Naive thymus-derived CD8-positive, alpha-beta T cell (primary cell): ENCODE measurements at regions not wholly inside any gene's neighbourhood (a gene's known extent, or its start where the extent isn't known, plus 50 kb on each side); places are given as distances from the start of the nearest gene placed in this dataset.

Experiments
- ATAC-seq, 2 donors: fragments of 150-1000 bp; cut with Tn5 transposase in 1 of 2; sonication (Bioruptor Pico), chemical (Tn5 transposase) in 1 of 2; 1 replicate in 1 of 2; 2 replicates in 1 of 2; pipeline ENCODE4 v1.10.0; 2021; ENCODE audit warnings: mild to moderate bottlenecking in 2 of 2, moderate library complexity in 2 of 2
- POLR2A ChIA-PET: fragments of 350-600 bp; sonication (Branson Sonifier 250); formaldehyde crosslinking; loops from one replicate; lab custom pipeline; 2021; ENCODE audit warnings: antibody characterized with exemption; lab: Charles Lee
- DNase-seq, 10 donors: peaks; one replicate each; pipeline versions ENCODE4 v3.0.0 to v3.0.0-alpha.2; 2020 to 2022
- H3K27ac Mint-ChIP-seq, 10 donors: one replicate each; pipeline ENCODE4 v1.8.0; 2020 to 2022; ENCODE audit warnings: mild to moderate bottlenecking in 10 of 10, mixed read lengths in 10 of 10, moderate library complexity in 4 of 10, inconsistent platforms in 1 of 10
- H3K27me3 Mint-ChIP-seq, 5 donors: one replicate each; pipeline ENCODE4 v1.8.0; 2021 to 2022; ENCODE audit warnings: mixed read lengths in 5 of 5
- H3K36me3 Mint-ChIP-seq, 3 donors: one replicate each; pipeline ENCODE4 v1.8.0; 2020 to 2022; ENCODE audit warnings: mixed read lengths in 3 of 3, mild to moderate bottlenecking in 2 of 3, inconsistent platforms in 1 of 3
- H3K4me1 Mint-ChIP-seq, 4 donors: one replicate each; pipeline ENCODE4 v1.8.0; 2021 to 2022; ENCODE audit warnings: mixed read lengths in 4 of 4
- H3K4me3 Mint-ChIP-seq, 10 donors: one replicate each; pipeline ENCODE4 v1.8.0; 2020 to 2022; ENCODE audit warnings: mild to moderate bottlenecking in 10 of 10, mixed read lengths in 10 of 10, moderate library complexity in 6 of 10, inconsistent platforms in 1 of 10
- H3K9me3 Mint-ChIP-seq, 9 donors: one replicate each; pipeline ENCODE4 v1.8.0; 2020 to 2022; ENCODE audit warnings: mixed read lengths in 9 of 9, mild to moderate bottlenecking in 3 of 9, inconsistent platforms in 1 of 9, moderate library complexity in 1 of 9

DNA sequence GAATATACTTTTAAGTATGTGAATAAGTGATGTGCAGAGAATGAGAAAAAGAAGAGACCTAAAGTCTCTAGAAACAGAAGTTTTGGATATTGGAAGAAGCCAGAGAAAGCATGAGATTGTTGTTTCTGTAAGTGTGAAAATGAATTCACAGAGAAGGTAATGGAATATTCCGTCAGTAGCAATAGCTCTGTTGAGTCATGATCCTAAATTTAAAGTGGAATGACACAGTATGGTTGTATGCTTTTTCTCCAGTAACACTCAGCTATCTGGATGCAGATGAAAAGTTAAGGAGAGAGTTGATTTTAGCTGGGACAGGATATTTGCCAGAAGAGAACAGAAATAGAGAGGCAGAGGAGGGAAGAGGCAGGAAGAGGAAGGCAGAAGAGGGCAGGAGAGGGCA, 1166.3 kb downstream of the GALC start:
- DNase-seq (no peak), ATAC-seq (no peak)
- peaks cover 0 to under 1% (median 0%) of the 10 kb centered on the region in 5 donors for H3K27me3 Mint-ChIP-seq
- POLR2A ChIA-PET = no interaction called here
- no peaks in the 10 kb centered on the region for H3K36me3 Mint-ChIP-seq
- peaks cover 0 to 22% (median 7%) of the 10 kb centered on the region in 9 donors for H3K9me3 Mint-ChIP-seq
- H3K27ac Mint-ChIP-seq = no peak overlapping the region
- no peaks in the 10 kb centered on the region for H3K4me1 Mint-ChIP-seq
- no peak overlapping the region for H3K4me3 Mint-ChIP-seq

DNA sequence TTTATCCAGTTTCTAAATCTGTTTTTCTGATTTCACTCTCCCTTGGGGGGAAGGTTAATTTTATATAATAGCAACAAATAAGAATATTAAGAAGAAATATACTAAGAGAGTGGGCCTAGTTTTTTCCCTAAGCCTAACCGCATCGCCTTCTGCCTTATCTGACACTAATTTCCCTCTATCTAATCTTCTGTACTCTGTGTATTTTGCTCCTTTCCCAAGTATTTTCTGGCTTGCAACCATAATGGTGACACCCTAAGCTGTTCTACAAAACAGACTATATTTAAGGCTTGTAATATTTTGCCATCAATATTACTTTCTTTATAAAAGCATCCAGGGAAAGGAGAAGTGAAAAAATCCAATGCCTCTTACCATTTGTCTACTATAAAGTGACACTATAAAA, 1168.8 kb downstream of the GALC start:
- Mint-ChIP-seq H3K36me3 (no peaks in the 10 kb centered on the region), H3K27me3 (no peaks in the 10 kb centered on the region), H3K9me3 (peaks cover 0 to 29% (median 5%) of the 10 kb centered on the region in 9 donors), H3K4me1 (no peaks in the 10 kb centered on the region), H3K4me3 (no peak overlapping the region), H3K27ac (no peak overlapping the region)
- no peak for DNase-seq
- POLR2A ChIA-PET = no interaction called here
- ATAC-seq = no peak

DNA sequence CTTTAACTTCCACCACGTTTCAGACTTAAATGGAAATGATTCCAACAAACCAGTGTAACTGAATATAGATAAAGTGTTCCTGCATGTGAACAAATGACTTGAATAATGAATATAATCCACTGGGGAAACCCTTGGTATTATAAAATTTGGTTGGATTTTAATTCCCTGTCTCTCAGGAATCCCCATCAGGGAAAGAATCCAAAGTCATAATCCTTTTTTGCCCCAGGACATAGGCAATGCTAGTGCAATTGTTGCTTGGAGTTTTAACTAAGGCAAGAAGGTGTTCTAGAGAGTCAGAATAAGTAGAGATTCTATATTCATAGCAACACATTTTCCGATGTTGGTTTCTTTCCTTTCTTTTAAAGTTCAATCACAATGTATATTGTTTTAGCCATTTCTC, 1169.4 kb downstream of the GALC start:
- Mint-ChIP-seq H3K9me3 (peaks cover 0 to 29% (median 5%) of the 10 kb centered on the region in 9 donors), H3K4me3 (no peak overlapping the region), H3K27ac (no peak overlapping the region), H3K4me1 (no peaks in the 10 kb centered on the region), H3K36me3 (no peaks in the 10 kb centered on the region), H3K27me3 (no peaks in the 10 kb centered on the region)
- DNase-seq = no peak
- ATAC-seq = no peak
- POLR2A ChIA-PET = no interaction called here

DNA sequence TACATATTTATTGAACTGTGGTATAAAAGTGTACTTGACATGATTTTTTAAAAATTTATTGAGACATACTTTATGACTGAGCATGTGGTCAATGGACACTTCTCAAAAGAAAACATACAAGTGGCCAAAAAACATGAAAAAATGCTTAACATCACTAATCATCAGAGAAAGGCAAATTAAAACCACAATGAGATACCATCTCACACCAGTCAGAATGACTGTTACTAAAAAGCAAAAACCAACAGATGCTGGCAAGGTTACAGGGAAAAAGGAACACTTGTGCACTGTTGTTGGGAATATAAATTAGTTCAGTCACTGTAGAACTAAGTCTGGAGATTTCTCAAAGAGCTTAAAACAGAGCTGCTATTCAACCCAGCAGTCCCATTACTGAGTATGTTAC, 1177.6 kb downstream of the GALC start:
- H3K27ac Mint-ChIP-seq = no peak overlapping the region
- no peak overlapping the region for H3K4me3 Mint-ChIP-seq
- POLR2A ChIA-PET = no interaction called here
- H3K36me3 Mint-ChIP-seq = peaks cover 0 to 15% (median 0%) of the 10 kb centered on the region in 3 donors
- ATAC-seq = no peak
- DNase-seq = no peak
- H3K27me3 Mint-ChIP-seq = no peaks in the 10 kb centered on the region
- H3K4me1 Mint-ChIP-seq = no peaks in the 10 kb centered on the region
- H3K9me3 Mint-ChIP-seq = peaks cover 4 to 48% (median 24%) of the 10 kb centered on the region in 9 donors

DNA sequence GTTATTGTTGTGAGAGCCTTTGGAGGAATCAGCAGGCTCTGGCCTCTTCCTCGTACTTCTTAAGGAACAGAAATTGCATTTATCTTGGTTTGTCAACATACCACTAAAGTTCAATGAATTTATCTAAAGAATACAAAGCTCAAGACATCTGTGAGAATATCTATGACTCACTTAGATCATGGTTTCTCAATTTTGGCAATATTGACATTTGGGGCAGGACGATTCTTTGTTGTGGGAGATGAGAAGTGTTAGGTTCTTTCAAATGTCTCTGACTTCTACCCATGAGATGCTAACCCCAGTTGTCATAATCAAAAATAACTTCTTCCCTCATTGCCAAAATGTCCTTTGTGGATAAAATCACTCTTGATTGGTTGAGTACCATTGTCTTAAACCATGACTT, 1190.3 kb downstream of the GALC start:
- POLR2A ChIA-PET = no interaction called here
- H3K36me3 Mint-ChIP-seq = no peaks in the 10 kb centered on the region
- H3K27me3 Mint-ChIP-seq = peaks cover 0 to 3% (median 0%) of the 10 kb centered on the region in 5 donors
- no peak for ATAC-seq
- H3K4me3 Mint-ChIP-seq = no peak overlapping the region
- no peak for DNase-seq
- peaks cover 1 to 11% (median 6%) of the 10 kb centered on the region in 9 donors for H3K9me3 Mint-ChIP-seq
- H3K27ac Mint-ChIP-seq = no peak overlapping the region
- no peaks in the 10 kb centered on the region for H3K4me1 Mint-ChIP-seq

DNA sequence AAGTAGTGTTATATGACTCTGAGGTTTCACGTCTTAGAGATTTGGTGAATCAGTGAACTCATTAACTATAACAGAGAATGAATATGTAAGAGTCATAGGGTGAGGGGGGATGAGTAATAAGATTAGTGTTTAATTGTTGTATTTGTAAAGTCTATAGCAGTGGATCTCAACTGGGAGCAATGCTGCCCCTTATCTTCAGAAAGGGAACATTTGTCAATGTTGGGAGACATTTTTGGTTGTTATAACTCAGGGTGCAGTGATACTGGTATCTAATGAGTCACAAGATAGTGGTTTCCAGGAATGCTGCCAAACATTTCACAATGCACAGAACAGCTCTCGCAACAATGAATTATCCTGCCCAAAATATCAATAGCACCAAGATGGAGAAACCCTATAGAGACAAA, 1193.7 kb downstream of the GALC start:
- no peak overlapping the region for H3K27ac Mint-ChIP-seq
- peaks cover 0 to 11% (median 6%) of the 10 kb centered on the region in 9 donors for H3K9me3 Mint-ChIP-seq
- peaks cover 0 to 3% (median 0%) of the 10 kb centered on the region in 5 donors for H3K27me3 Mint-ChIP-seq
- H3K4me3 Mint-ChIP-seq = no peak overlapping the region
- no peaks in the 10 kb centered on the region for H3K36me3 Mint-ChIP-seq
- no peaks in the 10 kb centered on the region for H3K4me1 Mint-ChIP-seq
- DNase-seq (no peak), ATAC-seq (no peak)
- POLR2A ChIA-PET = no interaction called here

DNA sequence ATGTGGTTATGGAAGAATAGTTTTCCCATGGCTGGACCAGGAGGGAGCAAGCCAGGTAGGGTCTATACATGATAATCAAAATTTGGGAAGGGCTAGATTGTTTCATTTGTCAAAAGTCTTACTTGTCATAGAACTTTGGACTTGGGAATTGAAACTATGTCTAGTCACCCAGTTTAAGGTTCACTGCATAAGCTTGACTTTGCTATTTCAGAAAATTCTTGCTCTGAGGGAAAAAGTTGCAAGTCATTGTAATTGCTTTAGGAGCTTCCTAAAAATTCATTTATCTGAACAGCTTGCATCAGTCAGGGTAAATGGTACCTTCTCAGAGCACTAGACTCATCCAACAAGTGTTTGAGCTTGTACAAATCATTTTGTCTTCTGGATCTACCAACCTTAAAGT, 1194.7 kb downstream of the GALC start:
- DNase-seq (no peak), ATAC-seq (no peak)
- Mint-ChIP-seq H3K27me3 (peaks cover 0 to 3% (median 0%) of the 10 kb centered on the region in 5 donors), H3K9me3 (peaks cover 0 to 15% (median 7%) of the 10 kb centered on the region in 9 donors), H3K4me1 (no peaks in the 10 kb centered on the region), H3K27ac (no peak overlapping the region), H3K4me3 (no peak overlapping the region), H3K36me3 (no peaks in the 10 kb centered on the region)
- POLR2A ChIA-PET = no interaction called here

DNA sequence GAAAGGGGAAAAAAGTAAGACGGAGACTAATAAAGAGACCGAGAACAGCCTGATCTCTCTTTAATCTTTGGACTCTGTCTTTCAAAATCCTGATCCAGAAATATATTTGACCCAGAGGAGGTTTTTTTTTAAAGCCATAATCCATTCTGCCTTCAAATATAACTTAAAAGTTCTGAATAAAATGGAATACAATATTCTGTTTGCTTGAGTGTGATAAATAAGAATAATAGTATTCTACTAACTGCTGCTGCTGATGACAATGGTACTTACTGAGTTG, 1196.0 kb downstream of the GALC start:
- Mint-ChIP-seq H3K9me3 (peaks cover 0 to 23% (median 8%) of the 10 kb centered on the region in 9 donors), H3K4me3 (no peak overlapping the region), H3K4me1 (no peaks in the 10 kb centered on the region), H3K36me3 (no peaks in the 10 kb centered on the region), H3K27ac (no peak overlapping the region), H3K27me3 (peaks cover 0 to 3% (median 0%) of the 10 kb centered on the region in 5 donors)
- ATAC-seq (no peak), DNase-seq (no peak)
- POLR2A ChIA-PET = no interaction called here

DNA sequence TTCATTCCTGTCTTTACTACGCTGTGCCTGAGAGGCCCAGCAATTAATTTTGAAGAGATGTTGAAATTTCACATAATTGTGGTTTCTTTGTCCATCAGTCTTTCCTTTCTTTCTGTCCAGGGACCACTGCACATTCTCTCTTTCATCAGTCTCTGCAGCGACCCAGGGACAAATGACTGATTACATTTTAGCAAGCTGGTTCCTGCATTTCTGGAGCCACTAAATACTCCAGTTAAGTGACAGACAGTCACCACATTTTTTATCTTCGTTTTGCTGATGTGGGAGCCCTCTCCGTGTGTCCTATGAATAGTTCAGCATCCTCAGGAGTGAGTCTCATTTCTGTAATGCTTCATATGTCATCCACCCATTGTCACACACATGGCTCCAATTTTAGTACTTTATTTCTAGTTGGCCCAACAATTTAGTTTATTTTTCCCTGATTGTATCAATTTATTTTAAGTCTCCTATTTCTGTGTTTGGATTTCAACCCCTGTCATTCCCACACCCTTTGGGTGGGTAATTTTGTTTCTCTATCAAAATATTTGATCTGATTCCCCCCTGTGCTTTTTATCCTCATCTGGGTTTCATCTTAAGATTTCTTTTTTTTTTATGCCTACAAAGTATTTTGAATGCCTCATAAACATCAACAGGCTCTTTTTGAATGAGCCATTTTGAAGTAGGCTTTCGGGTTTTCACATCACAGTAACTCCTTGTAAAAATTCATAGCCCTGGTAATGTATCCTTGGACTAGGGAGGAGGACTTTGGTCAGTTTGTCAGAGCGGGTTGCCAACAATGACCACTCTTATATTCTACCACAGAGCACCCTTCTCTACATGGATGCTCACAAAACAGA, 1196.5 kb downstream of the GALC start:
- Mint-ChIP-seq H3K4me1 (no peaks in the 10 kb centered on the region), H3K27me3 (peaks cover 0 to 3% (median 0%) of the 10 kb centered on the region in 5 donors), H3K9me3 (peaks cover 0 to 23% (median 6%) of the 10 kb centered on the region in 9 donors), H3K36me3 (no peaks in the 10 kb centered on the region), H3K27ac (no peak overlapping the region), H3K4me3 (no peak overlapping the region)
- DNase-seq (no peak), ATAC-seq (no peak)
- POLR2A ChIA-PET = no interaction called here

DNA sequence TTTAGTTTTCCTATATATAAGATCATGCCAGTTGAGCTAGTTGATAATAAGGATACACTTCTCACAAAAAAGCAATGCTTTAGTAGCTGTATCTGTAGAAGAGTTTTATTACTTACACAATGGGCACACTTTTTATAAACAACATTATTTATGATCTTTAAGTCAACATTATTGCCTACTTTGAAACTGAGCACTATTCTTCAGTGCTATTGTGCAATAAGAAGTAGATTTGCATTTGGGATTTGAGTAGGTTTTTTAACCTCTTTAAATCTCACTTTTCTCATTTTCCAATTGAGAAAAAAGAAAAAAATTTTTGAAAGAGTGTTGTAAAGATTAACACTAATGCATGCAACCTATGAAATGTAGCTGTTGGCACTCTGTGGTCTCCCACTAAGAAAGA, 1198.3 kb downstream of the GALC start:
- no peak overlapping the region for H3K27ac Mint-ChIP-seq
- peaks cover 0 to 23% (median 6%) of the 10 kb centered on the region in 9 donors for H3K9me3 Mint-ChIP-seq
- no peak for ATAC-seq
- POLR2A ChIA-PET = no interaction called here
- peaks cover 0 to 3% (median 0%) of the 10 kb centered on the region in 5 donors for H3K27me3 Mint-ChIP-seq
- no peaks in the 10 kb centered on the region for H3K36me3 Mint-ChIP-seq
- DNase-seq = no peak
- no peaks in the 10 kb centered on the region for H3K4me1 Mint-ChIP-seq
- no peak overlapping the region for H3K4me3 Mint-ChIP-seq

DNA sequence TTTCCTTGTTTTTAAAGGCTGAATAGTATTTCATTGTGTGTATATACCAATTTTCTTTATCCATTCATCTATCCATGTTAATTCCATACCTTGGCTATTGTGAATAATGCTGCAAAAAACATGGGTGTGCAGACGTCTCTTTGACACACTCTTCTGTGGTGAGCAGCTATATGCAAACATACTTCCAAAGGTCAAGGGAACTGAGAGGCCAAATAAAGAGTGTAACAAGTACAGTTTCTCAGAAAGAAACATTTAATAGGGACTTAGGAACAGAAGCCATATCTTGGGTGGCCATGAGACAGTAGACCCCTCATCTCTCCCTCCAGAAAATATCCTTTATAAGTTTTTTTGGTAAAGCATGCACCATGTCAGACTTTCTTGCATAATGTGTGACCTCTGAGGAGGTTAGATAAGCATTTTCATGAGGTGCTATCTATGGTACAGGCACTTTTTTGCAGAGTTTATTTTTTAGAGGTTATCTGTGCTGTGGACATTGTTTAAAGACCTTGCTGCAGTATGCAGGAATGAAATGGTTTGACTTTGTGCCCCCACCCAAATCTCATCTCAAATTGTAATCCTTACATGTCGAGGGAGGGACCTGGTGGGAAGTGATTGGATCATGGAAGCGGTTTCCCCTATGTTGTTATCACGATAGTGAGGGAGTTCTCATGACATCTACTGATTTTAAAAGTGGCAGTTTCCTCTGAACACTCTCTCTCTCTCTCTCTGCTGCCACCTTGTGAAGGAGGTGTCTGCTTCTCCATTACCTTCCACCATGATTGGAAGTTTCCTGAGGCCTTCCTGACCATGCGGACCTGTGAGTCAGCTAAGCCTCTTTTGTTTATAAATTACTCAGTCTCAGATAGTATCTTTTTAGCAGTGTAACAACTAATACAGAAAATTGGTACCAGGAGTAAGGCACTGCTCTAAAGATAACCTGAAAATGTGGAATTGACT, 1202.3 kb downstream of the GALC start:
- DNase-seq (no peak), ATAC-seq (no peak)
- Mint-ChIP-seq H3K9me3 (peaks cover 0 to 12% (median 4%) of the 10 kb centered on the region in 9 donors), H3K36me3 (no peaks in the 10 kb centered on the region), H3K4me1 (no peaks in the 10 kb centered on the region), H3K4me3 (no peak overlapping the region), H3K27ac (no peak overlapping the region), H3K27me3 (no peaks in the 10 kb centered on the region)
- POLR2A ChIA-PET = no interaction called here

DNA sequence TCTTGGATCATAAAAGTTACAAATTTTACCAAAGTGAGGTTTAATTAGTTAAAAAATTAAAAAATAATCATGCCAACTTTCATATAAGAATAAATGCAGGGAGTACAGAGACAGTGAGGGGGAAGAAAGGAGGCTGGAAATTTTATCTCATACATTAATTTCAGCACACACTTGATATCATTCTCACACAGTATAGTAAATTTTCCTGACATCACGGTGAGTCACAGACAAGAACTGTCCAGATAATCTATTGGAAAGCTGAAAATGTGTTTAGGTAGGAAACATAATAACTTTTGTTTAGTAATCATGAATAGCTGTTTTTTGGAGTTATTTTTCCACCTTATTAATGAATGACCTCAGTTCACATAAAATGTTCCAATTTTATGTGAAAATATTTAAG, 1204.8 kb downstream of the GALC start:
- H3K4me1 Mint-ChIP-seq = no peaks in the 10 kb centered on the region
- POLR2A ChIA-PET = no interaction called here
- ATAC-seq = no peak

DNA sequence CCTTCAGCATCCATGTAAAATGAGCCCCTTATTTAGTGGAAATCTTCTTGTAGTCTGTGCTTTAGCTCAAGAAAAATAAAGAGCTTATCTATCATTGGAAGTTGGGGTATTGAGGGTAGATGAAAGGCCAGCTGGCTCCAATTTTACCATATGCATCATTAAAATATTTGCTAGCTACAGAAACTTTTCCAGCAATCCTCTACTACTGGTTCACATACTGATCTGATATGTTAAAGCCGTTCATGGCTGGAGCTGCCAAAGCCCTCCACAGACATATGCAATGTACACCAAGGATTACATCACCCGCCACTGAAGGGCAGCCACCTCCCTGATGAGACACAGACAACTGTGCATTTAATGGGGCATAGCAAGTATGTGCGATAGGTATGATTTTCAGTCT, 1205.3 kb downstream of the GALC start:
- Mint-ChIP-seq H3K4me1 (no peaks in the 10 kb centered on the region), H3K27me3 (no peaks in the 10 kb centered on the region), H3K27ac (no peak overlapping the region), H3K9me3 (peaks cover 0 to 13% (median 3%) of the 10 kb centered on the region in 9 donors), H3K4me3 (no peak overlapping the region), H3K36me3 (no peaks in the 10 kb centered on the region)
- POLR2A ChIA-PET = no interaction called here
- no peak for DNase-seq
- no peak for ATAC-seq

More for the DNA sequence above, 1204.8 kb downstream of the GALC start:
- no peak for DNase-seq
- Mint-ChIP-seq H3K36me3 (no peaks in the 10 kb centered on the region), H3K4me3 (no peak overlapping the region), H3K9me3 (peaks cover 0 to 13% (median 3%) of the 10 kb centered on the region in 9 donors), H3K27me3 (no peaks in the 10 kb centered on the region), H3K27ac (no peak overlapping the region)
